ENCODE measurements at regions not wholly inside any gene's neighbourhood (a gene's known extent, or its start where the extent isn't known, plus 50 kb on each side); places are given as distances from the start of the nearest gene placed in this dataset.
A peak's percentile ranks its signal among the peaks of the same experiment; 100 is the strongest.
"Not testable (repeated sequence)": the region's sequence is repeated elsewhere in the genome, so short reads cannot be mapped to it uniquely, and the experiment has no call there.

- DNase-seq (ENCODE audit: extremely low read depth in 1 of 11, low read depth in 9 of 11, low spot score in 4 of 11) = no peak
Measured at GRCh38 chr14:36420149-36420687, 99.8 kb upstream of the MBIP start.

- no peak for DNase-seq (ENCODE audit: extremely low read depth in 1 of 11, low read depth in 9 of 11, low spot score in 4 of 11)
Measured at GRCh38 chr14:36418937-36419336, 98.5 kb upstream of the MBIP start.

GRCh38 chr14:36411951-36412350 is 91.5 kb upstream of the MBIP start:
- not testable (repeated sequence) for DNase-seq (ENCODE audit: extremely low read depth in 1 of 11, low read depth in 9 of 11, low spot score in 4 of 11)

GRCh38 chr14:36408388-36408787 is 88.0 kb upstream of the MBIP start:
- DNase-seq (ENCODE audit: extremely low read depth in 1 of 11, low read depth in 9 of 11, low spot score in 4 of 11) = no peak

- no peak for DNase-seq (ENCODE audit: extremely low read depth in 1 of 11, low read depth in 9 of 11, low spot score in 4 of 11)
Measured at GRCh38 chr14:36405589-36406274, 85.3 kb upstream of the MBIP start.

GRCh38 chr14:36402867-36403266 is 82.4 kb upstream of the MBIP start:
- DNase-seq (ENCODE audit: extremely low read depth in 1 of 11, low read depth in 9 of 11, low spot score in 4 of 11) = no peak

- no peak for DNase-seq (ENCODE audit: extremely low read depth in 1 of 11, low read depth in 9 of 11, low spot score in 4 of 11)
Measured at GRCh38 chr14:36398463-36399291, 78.2 kb upstream of the MBIP start.

- no peak for DNase-seq (ENCODE audit: extremely low read depth in 1 of 11, low read depth in 9 of 11, low spot score in 4 of 11)
Measured at GRCh38 chr14:36397357-36397756, 76.9 kb upstream of the MBIP start.

- DNase-seq (ENCODE audit: extremely low read depth in 1 of 11, low read depth in 9 of 11, low spot score in 4 of 11) = no peak
Measured at GRCh38 chr14:36396798-36397197, 76.4 kb upstream of the MBIP start.

GRCh38 chr14:36394593-36394992 is 74.2 kb upstream of the MBIP start:
- no peak for DNase-seq (ENCODE audit: extremely low read depth in 1 of 11, low read depth in 9 of 11, low spot score in 4 of 11)

GRCh38 chr14:36390718-36391117 is 70.3 kb upstream of the MBIP start:
- DNase-seq (ENCODE audit: extremely low read depth in 1 of 11, low read depth in 9 of 11, low spot score in 4 of 11) = no peak

GRCh38 chr14:36383767-36384431 is 63.5 kb upstream of the MBIP start:
- no peak for DNase-seq (ENCODE audit: extremely low read depth in 1 of 11, low read depth in 9 of 11, low spot score in 4 of 11)

GRCh38 chr14:36373982-36374673 is 53.7 kb upstream of the MBIP start:
- peak; percentile 24 to 69 (median 57) for DNase-seq (ENCODE audit: extremely low read depth in 1 of 11, low read depth in 9 of 11, low spot score in 4 of 11)
